Muscle of leg (tissue), 3 donors: ENCODE measurements at regions not wholly inside any gene's neighbourhood (a gene's known extent, or its start where the extent isn't known, plus 50 kb on each side); places are given as distances from the start of the nearest gene placed in this dataset.
"Not testable (repeated sequence)": the region's sequence is repeated elsewhere in the genome, so short reads cannot be mapped to it uniquely, and the experiment has no call there.

Experiments
- DNase-seq: peaks from one replicate; pipeline ENCODE4 v3.0.0; 2013
- H3K27ac ChIP-seq: one replicate; pipeline ENCODE4 v1.5.1; 2013; ENCODE audit warnings: mild to moderate bottlenecking, low read length, control low read depth
- H3K27me3 ChIP-seq: one replicate; pipeline ENCODE4 v1.6.1; 2013; ENCODE audit warnings: low read length; ENCODE audit not compliant: control insufficient read depth, insufficient read depth
- H3K36me3 ChIP-seq: one replicate; pipeline ENCODE4 v1.6.1; 2013; ENCODE audit warnings: low read length; ENCODE audit not compliant: control insufficient read depth, insufficient read depth
- H3K4me1 ChIP-seq: one replicate; pipeline ENCODE4 v1.6.1; 2013; ENCODE audit warnings: low read length; ENCODE audit not compliant: control insufficient read depth, insufficient read depth
- H3K4me3 ChIP-seq: one replicate; pipeline ENCODE4 v1.5.1; 2013; ENCODE audit warnings: low read length, control low read depth
- H3K9me3 ChIP-seq: replicated peaks from 2 replicates; pipeline ENCODE4 v1.6.1; 2013; ENCODE audit warnings: low read depth, low read length; ENCODE audit not compliant: control insufficient read depth
- WGBS: methylation state at CpG from one replicate; pipeline ENCODE4 v1.1.5; 2013; ENCODE audit warnings: missing lambda C conversion rate; ENCODE audit not compliant: insufficient coverage; 5-methylcytosine and 5-hydroxymethylcytosine counted together

- 9% methylated on average over 5 of the region's 6 CpGs for WGBS
- DNase-seq, result peak; percentile 53
- Histone ChIP-seq H3K27me3 (peaks cover 2% of the 10 kb centered on the region), H3K4me1 (peaks cover 11% of the 10 kb centered on the region), H3K36me3 (no peaks in the 10 kb centered on the region), H3K9me3 (no peaks in the 10 kb centered on the region), H3K27ac (no peak overlapping the region), H3K4me3 (no peak overlapping the region)
These were observed 62.2 kb upstream of the TENM4 start for GRCh38 chr11:79503028-79503427.

DNA sequence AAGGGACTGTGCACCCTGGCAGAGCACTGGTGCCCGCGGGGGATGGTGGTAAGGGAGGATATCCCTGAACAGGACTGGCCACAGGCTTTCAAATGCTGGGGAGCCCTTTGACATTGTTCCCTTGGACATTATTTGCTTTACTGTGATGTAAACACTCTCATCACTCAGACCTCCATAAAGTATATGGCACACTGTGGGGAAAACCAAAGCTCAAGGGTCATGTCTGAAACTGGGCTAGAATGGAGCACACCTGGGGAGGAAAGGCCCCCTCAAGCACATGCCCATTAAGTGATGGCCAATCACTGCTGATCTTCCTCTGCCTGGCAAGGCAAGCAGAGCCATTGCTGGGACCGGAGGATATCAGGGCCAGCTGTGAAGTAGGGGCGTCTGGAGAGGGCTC lies 60.9 kb upstream of the TENM4 start:
- Histone ChIP-seq H3K4me3 (no peak overlapping the region), H3K27ac (no peak overlapping the region), H3K36me3 (no peaks in the 10 kb centered on the region), H3K9me3 (no peaks in the 10 kb centered on the region), H3K27me3 (peaks cover 2% of the 10 kb centered on the region), H3K4me1 (peaks cover 11% of the 10 kb centered on the region)
- 50% methylated on average over 2 of the region's 4 CpGs for WGBS
- DNase-seq, result no peak

DNA sequence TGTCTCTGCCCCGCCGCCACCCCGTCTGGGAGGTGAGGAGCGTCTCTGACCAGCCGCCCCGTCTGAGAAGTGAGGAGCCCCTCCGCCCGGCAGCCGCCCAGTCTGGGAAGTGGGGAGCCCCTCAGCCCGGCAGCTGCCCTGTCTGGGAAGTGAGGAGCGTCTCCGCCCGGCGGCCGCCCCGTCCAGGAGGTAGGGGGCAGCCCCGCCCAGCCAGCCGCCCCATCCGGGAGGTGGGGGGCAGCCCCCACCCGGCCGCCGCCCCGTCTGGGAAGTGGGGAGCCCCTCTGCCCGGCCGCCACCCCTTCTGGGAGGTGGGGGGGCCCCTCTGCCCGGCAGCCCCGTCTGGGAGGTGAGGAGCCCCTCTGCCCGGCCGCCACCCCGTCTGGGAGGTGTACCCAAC lies 59.1 kb upstream of the TENM4 start:
- H3K9me3 ChIP-seq, H3K27me3 ChIP-seq, H3K27ac ChIP-seq, H3K36me3 ChIP-seq, H3K4me3 ChIP-seq, DNase-seq: not testable (repeated sequence)
- WGBS, result 84% methylated on average over 10 of the region's 30 CpGs
- peaks cover 11% of the 10 kb centered on the region for H3K4me1 ChIP-seq

DNA sequence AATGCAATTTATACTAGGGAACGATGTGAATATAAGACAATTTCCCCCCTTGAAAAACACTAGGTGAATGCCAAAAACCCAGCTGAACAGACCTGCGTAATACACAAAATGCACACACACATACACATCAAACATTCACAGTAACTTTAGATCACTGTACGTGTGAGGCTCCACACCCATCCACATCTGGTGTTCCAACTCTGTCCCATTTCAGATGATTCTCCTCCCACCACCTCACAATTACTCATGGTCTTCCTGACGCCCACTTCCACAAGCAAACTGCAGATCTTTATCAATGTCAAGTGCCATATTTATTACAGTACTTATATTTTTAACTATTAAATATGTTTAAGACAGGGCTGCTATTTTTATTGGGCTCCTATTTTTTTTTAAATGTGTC lies 57.8 kb upstream of the TENM4 start:
- Histone ChIP-seq H3K27ac (no peak overlapping the region), H3K27me3 (no peaks in the 10 kb centered on the region), H3K36me3 (no peaks in the 10 kb centered on the region), H3K4me1 (peaks cover 9% of the 10 kb centered on the region), H3K4me3 (no peak overlapping the region), H3K9me3 (no peaks in the 10 kb centered on the region)
- DNase-seq, result no peak
- WGBS, result 10% methylated on average over 2 of the region's 4 CpGs

DNA sequence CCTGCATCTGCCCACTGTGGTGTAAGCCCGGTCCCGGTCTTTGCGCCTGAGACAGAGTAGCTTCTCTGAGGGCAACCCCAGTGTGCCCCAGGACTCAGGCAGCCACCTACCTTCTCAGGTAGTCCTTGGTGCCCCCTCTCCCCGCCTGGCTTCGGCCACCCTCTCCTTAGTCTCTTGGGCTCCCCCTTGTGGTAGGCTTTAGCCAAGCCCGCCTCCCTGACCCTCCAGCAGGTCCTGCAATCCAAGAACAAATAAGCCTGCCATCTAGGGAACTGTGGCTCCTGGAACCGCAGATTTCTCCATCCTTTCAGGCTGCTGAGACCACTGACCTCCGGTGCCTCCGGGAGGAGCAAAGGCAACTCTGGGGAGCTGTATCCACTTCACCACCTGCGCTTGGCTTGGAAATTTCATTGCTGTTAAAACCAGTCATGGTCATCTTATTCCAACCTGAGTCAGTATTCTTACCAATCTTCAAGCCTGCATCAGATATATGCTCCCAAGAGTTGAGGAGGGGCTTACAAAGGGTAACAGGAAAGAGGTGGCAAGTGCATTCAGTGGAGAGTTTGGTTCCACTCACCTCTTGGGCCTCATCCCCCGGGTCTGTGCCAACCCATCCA lies 52.8 kb upstream of the TENM4 start:
- H3K27ac ChIP-seq, result no peak overlapping the region
- DNase-seq, result peak; percentile 64
- 27% methylated on average over 9 of the region's 11 CpGs for whole genome bisulfite sequencing
- no peak overlapping the region for H3K4me3 ChIP-seq
- no peaks in the 10 kb centered on the region for H3K9me3 ChIP-seq
- H3K4me1 ChIP-seq, result no peaks in the 10 kb centered on the region
- no peaks in the 10 kb centered on the region for H3K36me3 ChIP-seq
- no peaks in the 10 kb centered on the region for H3K27me3 ChIP-seq

GRCh38 chr11:79492008-79492407 lies 51.2 kb upstream of the TENM4 start:
- WGBS, result 90% methylated on average over 3 of the region's 4 CpGs
- no peaks in the 10 kb centered on the region for H3K36me3 ChIP-seq
- DNase-seq, result no peak
- no peaks in the 10 kb centered on the region for H3K27me3 ChIP-seq
- no peaks in the 10 kb centered on the region for H3K9me3 ChIP-seq
- no peak overlapping the region for H3K4me3 ChIP-seq
- H3K27ac ChIP-seq, result no peak overlapping the region
- H3K4me1 ChIP-seq, result no peaks in the 10 kb centered on the region
